HG02798 (cell line): ENCODE measurements at regions not wholly inside any gene's neighbourhood (a gene's known extent, or its start where the extent isn't known, plus 50 kb on each side); places are given as distances from the start of the nearest gene placed in this dataset.
"Not testable (repeated sequence)": the region's sequence is repeated elsewhere in the genome, so short reads cannot be mapped to it uniquely, and the experiment has no call there.

Source experiments
- ATAC-seq: cut with Tn5 transposase; IDR thresholded peaks from one replicate; pipeline ENCODE4 v1.9.1; 2021; ENCODE audit warnings: mild to moderate bottlenecking; ENCODE audit not compliant: unreplicated experiment, poor library complexity

- no peak for ATAC-seq
These were observed 146.5 kb upstream of the TOP1 start for GRCh38 chr20:40882152-40882551.

- no peak for ATAC-seq
These were observed 145.5 kb upstream of the TOP1 start for GRCh38 chr20:40883097-40883496.

GRCh38 chr20:40887105-40887504 lies 141.5 kb upstream of the TOP1 start:
- ATAC-seq = no peak

- not testable (repeated sequence) for ATAC-seq
These were observed 139.4 kb upstream of the TOP1 start for GRCh38 chr20:40889266-40889665.

- no peak for ATAC-seq
These were observed 138.4 kb upstream of the TOP1 start for GRCh38 chr20:40890181-40890580.

GRCh38 chr20:40890635-40891034 lies 138.0 kb upstream of the TOP1 start:
- ATAC-seq = no peak

GRCh38 chr20:40891351-40891750 lies 137.3 kb upstream of the TOP1 start:
- no peak for ATAC-seq

GRCh38 chr20:40892642-40893041 lies 136.0 kb upstream of the TOP1 start:
- no peak for ATAC-seq

- no peak for ATAC-seq
These were observed 134.9 kb upstream of the TOP1 start for GRCh38 chr20:40893610-40894236.

- ATAC-seq = no peak
These were observed 134.4 kb upstream of the TOP1 start for GRCh38 chr20:40894237-40894630.

- no peak for ATAC-seq
These were observed 133.4 kb upstream of the TOP1 start for GRCh38 chr20:40895182-40895581.

GRCh38 chr20:40896814-40897700 lies 131.6 kb upstream of the TOP1 start:
- no peak for ATAC-seq

GRCh38 chr20:40899344-40899743 lies 129.3 kb upstream of the TOP1 start:
- ATAC-seq = no peak

GRCh38 chr20:40900666-40901215 lies 127.9 kb upstream of the TOP1 start:
- ATAC-seq = no peak

- ATAC-seq = no peak
These were observed 126.0 kb upstream of the TOP1 start for GRCh38 chr20:40902661-40903060.

GRCh38 chr20:40908309-40908708 lies 120.3 kb upstream of the TOP1 start:
- no peak for ATAC-seq

GRCh38 chr20:40909489-40909888 lies 119.1 kb upstream of the TOP1 start:
- not testable (repeated sequence) for ATAC-seq

GRCh38 chr20:40910436-40910835 lies 118.2 kb upstream of the TOP1 start:
- ATAC-seq = not testable (repeated sequence)

GRCh38 chr20:40911152-40911551 lies 117.5 kb upstream of the TOP1 start:
- not testable (repeated sequence) for ATAC-seq

GRCh38 chr20:40913224-40914185 lies 115.1 kb upstream of the TOP1 start:
- no peak for ATAC-seq
